ENCODE measurements at regions not wholly inside any gene's neighbourhood (a gene's known extent, or its start where the extent isn't known, plus 50 kb on each side); places are given as distances from the start of the nearest gene placed in this dataset.
"Not testable (repeated sequence)": the region's sequence is repeated elsewhere in the genome, so short reads cannot be mapped to it uniquely, and the experiment has no call there.

- not testable (repeated sequence) for TF ChIP-seq POLR2A (IDR thresholded peaks at IDR 0.05; ENCODE audit: low read length); GATA1 (IDR thresholded peaks at IDR 0.05; ENCODE audit: low read depth, low read length)
These were observed 168.7 kb upstream of the SOX14 start for GRCh38 chr3:137595415-137595814.
